Keratinocyte (primary cell): ENCODE measurements at regions not wholly inside any gene's neighbourhood (a gene's known extent, or its start where the extent isn't known, plus 50 kb on each side); places are given as distances from the start of the nearest gene placed in this dataset.

Experiments used
- DNase-seq: peaks from one replicate; pipeline ENCODE4 v3.0.0-alpha.2; 2011; ENCODE audit warnings: low read depth, missing footprints, low spot score
- FAIRE-seq: peaks from 2 replicates; lab custom pipeline; 2011; peaks lifted over from hg19 to GRCh38; lab: Jason Lieb, UNC
- H2AFZ ChIP-seq: 2 replicates; pipeline ENCODE4 v1.6.0; 2012; ENCODE audit warnings: low read length, control low read depth, inconsistent platforms; ENCODE audit not compliant: control insufficient read depth
- H3K27ac ChIP-seq: 2 replicates; pipeline ENCODE4 v1.5.1; 2011; ENCODE audit warnings: low read length; ENCODE audit not compliant: control insufficient read depth, insufficient read depth
- H3K27me3 ChIP-seq: 3 replicates; pipeline ENCODE4 v1.6.0; 2011; ENCODE audit warnings: low read length; ENCODE audit not compliant: control insufficient read depth, insufficient read depth; ENCODE audit errors: extremely low read depth
- H3K36me3 ChIP-seq, 2 experiments: 2 replicates in 1 of 2; 3 replicates in 1 of 2; pipeline ENCODE4 v1.5.1; 2011; ENCODE audit warnings: low read length in 2 of 2, mild to moderate bottlenecking in 1 of 2; ENCODE audit not compliant: control insufficient read depth in 2 of 2, insufficient read depth in 2 of 2; ENCODE audit errors: extremely low read depth in 1 of 2
- H3K4me1 ChIP-seq: 3 replicates; pipeline ENCODE4 v1.5.1; 2011; ENCODE audit warnings: low read length; ENCODE audit not compliant: control insufficient read depth, insufficient read depth; ENCODE audit errors: extremely low read depth
- H3K4me2 ChIP-seq: 3 replicates; pipeline ENCODE4 v1.6.0; 2011; ENCODE audit warnings: low read depth, low read length; ENCODE audit not compliant: control insufficient read depth, insufficient read depth; ENCODE audit errors: extremely low read depth
- H3K4me3 ChIP-seq, 3 experiments: fragments of 200-600 bp in 1 of 3; sonication (generic) in 1 of 3; 2 replicates in 2 of 3; 3 replicates in 1 of 3; pipeline ENCODE4 v1.5.1; 2011 to 2016; ENCODE audit warnings: low read length in 3 of 3, mild to moderate bottlenecking in 3 of 3, control low read depth in 2 of 3, inconsistent platforms in 1 of 3, low read depth in 1 of 3, mixed read lengths in 1 of 3, mixed run types in 1 of 3, moderate library complexity in 1 of 3; ENCODE audit not compliant: control insufficient read depth in 2 of 3, insufficient read depth in 2 of 3; ENCODE audit errors: extremely low read depth in 1 of 3
- H3K79me2 ChIP-seq: 2 replicates; pipeline ENCODE4 v1.6.0; 2012; ENCODE audit warnings: low read length; ENCODE audit not compliant: control insufficient read depth, insufficient read depth
- H3K9ac ChIP-seq: 3 replicates; pipeline ENCODE4 v1.6.0; 2011; ENCODE audit warnings: low read length; ENCODE audit not compliant: control insufficient read depth, insufficient read depth; ENCODE audit errors: extremely low read depth
- H3K9me1 ChIP-seq: 3 replicates; pipeline ENCODE4 v1.6.0; 2011; ENCODE audit warnings: low read length; ENCODE audit not compliant: control insufficient read depth, insufficient read depth; ENCODE audit errors: extremely low read depth
- H3K9me3 ChIP-seq: 2 replicates; pipeline ENCODE4 v1.5.1; 2012; ENCODE audit warnings: low read depth, low read length; ENCODE audit not compliant: control insufficient read depth
- H4K20me1 ChIP-seq: 3 replicates; pipeline ENCODE4 v1.6.0; 2011; ENCODE audit warnings: low read length; ENCODE audit not compliant: control insufficient read depth, insufficient read depth; ENCODE audit errors: extremely low read depth
- EZH2 ChIP-seq: IDR thresholded peaks from one replicate; pipeline ENCODE4 v1.6.1; 2012; ENCODE audit warnings: inconsistent platforms, mild to moderate bottlenecking, low read length, moderate library complexity
- dilution Hi-C: fragments of 300-500 bp; cut with MboI; formaldehyde crosslinking; loops from one replicate; pipeline ENCODE4 v1.7.0; 2020; ENCODE audit warnings: low sequenced_read_pairs; ENCODE audit not compliant: extremely low pct_ligation_motif_present
- TF ChIP-seq, protein P1 (sequence below), 3 experiments: IDR thresholded peaks in 1 of 3; conservative IDR thresholded peaks in 1 of 3; optimal IDR thresholded peaks in 1 of 3; 2 replicates in 2 of 3; 3 replicates in 1 of 3; pipeline versions ENCODE3 to v1.5.1; 2011; ENCODE audit warnings: low read length in 3 of 3, mild to moderate bottlenecking in 3 of 3, moderate library complexity in 2 of 3, control low read depth in 1 of 3, inconsistent platforms in 1 of 3; ENCODE audit not compliant: insufficient read depth in 2 of 3; ENCODE audit errors: extremely low read depth in 1 of 3

DNA sequence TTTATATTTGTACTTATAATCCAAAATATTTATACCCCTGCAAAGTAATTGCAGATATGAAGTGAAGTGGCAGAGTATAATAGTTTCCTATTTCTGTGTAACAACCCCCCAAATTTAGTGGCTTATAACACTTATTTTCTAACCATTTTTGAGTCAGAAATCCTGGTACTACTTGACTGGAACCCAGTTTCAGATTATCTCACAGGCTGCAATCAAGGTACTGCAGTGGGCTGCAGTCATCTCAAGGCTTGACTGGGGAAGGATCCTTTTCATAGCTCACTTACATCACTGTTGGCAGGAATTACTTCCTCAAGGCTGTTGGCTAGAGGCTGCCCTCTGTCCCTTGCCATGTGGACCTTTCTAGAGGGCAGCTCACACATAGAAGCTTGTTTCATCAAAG is 558.2 kb upstream of the PKDCC start:
- no peaks in the 10 kb centered on the region for H3K4me1 ChIP-seq
- H3K27ac ChIP-seq: no peak overlapping the region
- no peak overlapping the region for H3K4me2 ChIP-seq
- dilution Hi-C loops: no loop called here
- TF ChIP-seq EZH2: no peak
- TF ChIP-seq, protein P1, sequence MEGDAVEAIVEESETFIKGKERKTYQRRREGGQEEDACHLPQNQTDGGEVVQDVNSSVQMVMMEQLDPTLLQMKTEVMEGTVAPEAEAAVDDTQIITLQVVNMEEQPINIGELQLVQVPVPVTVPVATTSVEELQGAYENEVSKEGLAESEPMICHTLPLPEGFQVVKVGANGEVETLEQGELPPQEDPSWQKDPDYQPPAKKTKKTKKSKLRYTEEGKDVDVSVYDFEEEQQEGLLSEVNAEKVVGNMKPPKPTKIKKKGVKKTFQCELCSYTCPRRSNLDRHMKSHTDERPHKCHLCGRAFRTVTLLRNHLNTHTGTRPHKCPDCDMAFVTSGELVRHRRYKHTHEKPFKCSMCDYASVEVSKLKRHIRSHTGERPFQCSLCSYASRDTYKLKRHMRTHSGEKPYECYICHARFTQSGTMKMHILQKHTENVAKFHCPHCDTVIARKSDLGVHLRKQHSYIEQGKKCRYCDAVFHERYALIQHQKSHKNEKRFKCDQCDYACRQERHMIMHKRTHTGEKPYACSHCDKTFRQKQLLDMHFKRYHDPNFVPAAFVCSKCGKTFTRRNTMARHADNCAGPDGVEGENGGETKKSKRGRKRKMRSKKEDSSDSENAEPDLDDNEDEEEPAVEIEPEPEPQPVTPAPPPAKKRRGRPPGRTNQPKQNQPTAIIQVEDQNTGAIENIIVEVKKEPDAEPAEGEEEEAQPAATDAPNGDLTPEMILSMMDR (optimal IDR thresholded peaks at IDR 0.05 in 1 of 3, IDR thresholded peaks at IDR 0.05 in 1 of 3, conservative IDR thresholded peaks at IDR 0.05 in 1 of 3; ENCODE audit: extremely low read depth in 1 of 3, insufficient read depth in 2 of 3, low read length in 3 of 3): no peak
- FAIRE-seq (no peak), DNase-seq (no peak)
- no peaks in the 10 kb centered on the region for H3K36me3 ChIP-seq
- H3K9me1 ChIP-seq: no peaks in the 10 kb centered on the region
- H3K9me3 ChIP-seq: no peaks in the 10 kb centered on the region
- no peak overlapping the region for H2AFZ ChIP-seq
- H3K27me3 ChIP-seq: no peaks in the 10 kb centered on the region
- no peaks in the 10 kb centered on the region for H3K79me2 ChIP-seq
- H3K9ac ChIP-seq: no peak overlapping the region
- no peak overlapping the region for H3K4me3 ChIP-seq
- H4K20me1 ChIP-seq: no peaks in the 10 kb centered on the region

- TF ChIP-seq, protein P1 (optimal IDR thresholded peaks at IDR 0.05 in 1 of 3, IDR thresholded peaks at IDR 0.05 in 1 of 3, conservative IDR thresholded peaks at IDR 0.05 in 1 of 3; ENCODE audit: extremely low read depth in 1 of 3, insufficient read depth in 2 of 3, low read length in 3 of 3): no peak
- TF ChIP-seq EZH2: no peak
- H3K79me2 ChIP-seq: no peaks in the 10 kb centered on the region
- H3K4me3 ChIP-seq: no peak overlapping the region
- no peak overlapping the region for H3K9ac ChIP-seq
- H3K36me3 ChIP-seq: no peaks in the 10 kb centered on the region
- H3K27me3 ChIP-seq: no peaks in the 10 kb centered on the region
- H3K4me1 ChIP-seq: no peaks in the 10 kb centered on the region
- peaks cover 3% of the 10 kb centered on the region for H3K9me3 ChIP-seq
- DNase-seq (no peak), FAIRE-seq (no peak)
- H3K27ac ChIP-seq: no peak overlapping the region
- no peaks in the 10 kb centered on the region for H3K9me1 ChIP-seq
- dilution Hi-C loops: no loop called here
- no peak overlapping the region for H3K4me2 ChIP-seq
- H2AFZ ChIP-seq: no peak overlapping the region
- H4K20me1 ChIP-seq: no peaks in the 10 kb centered on the region
These were observed 552.8 kb upstream of the PKDCC start for GRCh38 chr2:41495050-41495449.
